ENCODE measurements at regions not wholly inside any gene's neighbourhood (a gene's known extent, or its start where the extent isn't known, plus 50 kb on each side); places are given as distances from the start of the nearest gene placed in this dataset.

GRCh38 chr20:52896348-52896747, 75.8 kb upstream of the TSHZ2 start:
- Histone ChIP-seq H3K4ac (ENCODE audit: low read depth, low read length) (no peak overlapping the region), H3K4me2 (ENCODE audit: low read depth, low read length) (no peak overlapping the region), H3K18ac (ENCODE audit: low read depth, low read length) (no peak overlapping the region), H2BK120ac (ENCODE audit: low read depth, low read length) (no peak overlapping the region), H3K4me1 (ENCODE audit: control insufficient read depth, insufficient read depth, low read length) (no peaks in the 10 kb centered on the region), H4K5ac (ENCODE audit: low read depth, low read length) (no peak overlapping the region), H2BK20ac (ENCODE audit: low read depth, low read length) (no peak overlapping the region), H3K27me3 (ENCODE audit: control insufficient read depth, insufficient read depth, low read length) (no peaks in the 10 kb centered on the region), H2BK15ac (ENCODE audit: low read depth, low read length) (no peak overlapping the region), H4K8ac (ENCODE audit: low read depth in 2 of 2, low read length in 2 of 2) (no peak overlapping the region), H4K91ac (ENCODE audit: insufficient read depth, low read depth, low read length) (no peak overlapping the region), H2AK9ac (replicated peaks; ENCODE audit: low read depth, low read length, poor library complexity) (no peak overlapping the region), H3K36me3 (ENCODE audit: control insufficient read depth, insufficient read depth, low read length) (no peaks in the 10 kb centered on the region), H2AK5ac (ENCODE audit: low read depth, low read length) (no peak overlapping the region), H3K23ac (ENCODE audit: low read depth, low read length) (no peak overlapping the region), H3K4me3 (ENCODE audit: insufficient read depth, low read depth, low read length) (no peak overlapping the region), H3K9me1 (ENCODE audit: insufficient read depth, low read length) (no peaks in the 10 kb centered on the region), H3K27ac (ENCODE audit: insufficient read depth, low read length) (no peak overlapping the region), H3K9me3 (ENCODE audit: control insufficient read depth, insufficient read depth, low read length) (no peaks in the 10 kb centered on the region), H3K14ac (replicated peaks; ENCODE audit: low read depth, low read length) (no peak overlapping the region), H3K56ac (ENCODE audit: extremely low read depth, insufficient read depth, low read length) (no peak overlapping the region), H4K20me1 (ENCODE audit: insufficient read depth, low read length) (no peaks in the 10 kb centered on the region), H2BK5ac (ENCODE audit: low read depth, low read length, poor library complexity, severe bottlenecking) (no peak overlapping the region), H3K9ac (ENCODE audit: low read depth, low read length) (no peak overlapping the region), H2AFZ (replicated peaks; ENCODE audit: low read length, poor library complexity) (no peak overlapping the region), H3K79me1 (ENCODE audit: low read depth in 1 of 2, low read length in 2 of 2) (no peaks in the 10 kb centered on the region)
- in situ Hi-C loops (cut with MboI; ENCODE audit: low sequenced_read_pairs): no loop called here
- no CpG with 5 or more reads among the region's 3 CpGs for WGBS, 2 experiments (ENCODE audit: extremely low coverage in 2 of 2, insufficient read length in 1 of 2)
- TF ChIP-seq CHD1 (IDR thresholded peaks at IDR 0.05; ENCODE audit: low read depth, low read length) (no peak), USF2 (IDR thresholded peaks at IDR 0.05; ENCODE audit: low read depth, low read length) (no peak), NFE2L2 (IDR thresholded peaks at IDR 0.05; ENCODE audit: low read depth, low read length) (no peak), POLR2A (IDR thresholded peaks at IDR 0.05; ENCODE audit: low read depth, low read length) (no peak), SMC3 (IDR thresholded peaks at IDR 0.05; ENCODE audit: low read depth, low read length) (no peak), MAZ (IDR thresholded peaks at IDR 0.05; ENCODE audit: borderline replicate concordance, low read depth, low read length) (no peak), RFX5 (IDR thresholded peaks at IDR 0.05; ENCODE audit: low read depth, low read length) (no peak), RCOR1 (IDR thresholded peaks at IDR 0.05; ENCODE audit: insufficient replicate concordance, low read length) (no peak), RAD21 (IDR thresholded peaks at IDR 0.05; ENCODE audit: low read length) (no peak), FOS (IDR thresholded peaks at IDR 0.05; ENCODE audit: low read depth, low read length) (no peak), BHLHE40 (IDR thresholded peaks at IDR 0.05; ENCODE audit: low read depth, low read length) (no peak)
- TF ChIP-seq, protein P1, sequence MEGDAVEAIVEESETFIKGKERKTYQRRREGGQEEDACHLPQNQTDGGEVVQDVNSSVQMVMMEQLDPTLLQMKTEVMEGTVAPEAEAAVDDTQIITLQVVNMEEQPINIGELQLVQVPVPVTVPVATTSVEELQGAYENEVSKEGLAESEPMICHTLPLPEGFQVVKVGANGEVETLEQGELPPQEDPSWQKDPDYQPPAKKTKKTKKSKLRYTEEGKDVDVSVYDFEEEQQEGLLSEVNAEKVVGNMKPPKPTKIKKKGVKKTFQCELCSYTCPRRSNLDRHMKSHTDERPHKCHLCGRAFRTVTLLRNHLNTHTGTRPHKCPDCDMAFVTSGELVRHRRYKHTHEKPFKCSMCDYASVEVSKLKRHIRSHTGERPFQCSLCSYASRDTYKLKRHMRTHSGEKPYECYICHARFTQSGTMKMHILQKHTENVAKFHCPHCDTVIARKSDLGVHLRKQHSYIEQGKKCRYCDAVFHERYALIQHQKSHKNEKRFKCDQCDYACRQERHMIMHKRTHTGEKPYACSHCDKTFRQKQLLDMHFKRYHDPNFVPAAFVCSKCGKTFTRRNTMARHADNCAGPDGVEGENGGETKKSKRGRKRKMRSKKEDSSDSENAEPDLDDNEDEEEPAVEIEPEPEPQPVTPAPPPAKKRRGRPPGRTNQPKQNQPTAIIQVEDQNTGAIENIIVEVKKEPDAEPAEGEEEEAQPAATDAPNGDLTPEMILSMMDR (conservative IDR thresholded peaks at IDR 0.05; ENCODE audit: low read depth, low read length): no peak
- TF ChIP-seq, protein P2, sequence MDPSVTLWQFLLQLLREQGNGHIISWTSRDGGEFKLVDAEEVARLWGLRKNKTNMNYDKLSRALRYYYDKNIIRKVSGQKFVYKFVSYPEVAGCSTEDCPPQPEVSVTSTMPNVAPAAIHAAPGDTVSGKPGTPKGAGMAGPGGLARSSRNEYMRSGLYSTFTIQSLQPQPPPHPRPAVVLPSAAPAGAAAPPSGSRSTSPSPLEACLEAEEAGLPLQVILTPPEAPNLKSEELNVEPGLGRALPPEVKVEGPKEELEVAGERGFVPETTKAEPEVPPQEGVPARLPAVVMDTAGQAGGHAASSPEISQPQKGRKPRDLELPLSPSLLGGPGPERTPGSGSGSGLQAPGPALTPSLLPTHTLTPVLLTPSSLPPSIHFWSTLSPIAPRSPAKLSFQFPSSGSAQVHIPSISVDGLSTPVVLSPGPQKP (IDR thresholded peaks at IDR 0.05; ENCODE audit: borderline replicate concordance, low read depth, low read length): no peak
- CTCF ChIA-PET: no interaction called here
- intact Hi-C loops (cut with micrococcal nuclease): no loop called here
- dilution Hi-C loops (cut with HindIII; ENCODE audit: low sequenced_read_pairs, unreplicated experiment): no loop called here
- POLR2A ChIA-PET (ENCODE audit: unreplicated experiment): no interaction called here
- DNase-seq: no peak
- no peak for ATAC-seq (ENCODE audit: low read depth)
- BruUV-seq (replicated peaks): no TSS peak

All from IMR-90 (cell line).